H9 (cell line): ENCODE measurements at regions not wholly inside any gene's neighbourhood (a gene's known extent, or its start where the extent isn't known, plus 50 kb on each side); places are given as distances from the start of the nearest gene placed in this dataset.

Experiments
- DNase-seq: peaks from one replicate; pipeline ENCODE4 v3.0.0-alpha.2; 2017
- H2AFZ ChIP-seq: one replicate; pipeline ENCODE4 v1.6.1; 2013; ENCODE audit warnings: mild to moderate bottlenecking, low read length, control low read depth, moderate library complexity
- H2AK5ac ChIP-seq: 2 replicates; pipeline ENCODE4 v1.6.1; 2013; ENCODE audit warnings: low read length, control low read depth, mixed read lengths; ENCODE audit not compliant: insufficient read length
- H2BK120ac ChIP-seq: one replicate; pipeline ENCODE4 v1.6.1; 2013; ENCODE audit warnings: low read depth, mild to moderate bottlenecking, low read length, control low read depth, inconsistent platforms; ENCODE audit not compliant: poor library complexity, severe bottlenecking
- H2BK12ac ChIP-seq: 2 replicates; pipeline ENCODE4 v1.6.1; 2013; ENCODE audit warnings: low read length, control low read depth, mixed read lengths, low read depth; ENCODE audit not compliant: insufficient read length
- H2BK15ac ChIP-seq: 2 replicates; pipeline ENCODE4 v1.6.1; 2013; ENCODE audit warnings: low read depth, low read length, control low read depth
- H2BK20ac ChIP-seq: one replicate; pipeline ENCODE4 v1.6.1; 2013; ENCODE audit warnings: low read depth, mild to moderate bottlenecking, low read length, control low read depth, inconsistent platforms; ENCODE audit not compliant: poor library complexity, severe bottlenecking
- H2BK5ac ChIP-seq: 2 replicates; pipeline ENCODE4 v1.6.1; 2013; ENCODE audit warnings: low read length, control low read depth, mixed read lengths; ENCODE audit not compliant: insufficient read length
- H3K14ac ChIP-seq: 2 replicates; pipeline ENCODE4 v1.6.1; 2013; ENCODE audit warnings: low read length, control low read depth; ENCODE audit not compliant: insufficient read depth
- H3K18ac ChIP-seq: 2 replicates; pipeline ENCODE4 v1.6.1; 2013; ENCODE audit warnings: low read depth, mild to moderate bottlenecking, mixed read lengths, low read length, control low read depth; ENCODE audit not compliant: insufficient read length
- H3K23ac ChIP-seq: 2 replicates; pipeline ENCODE4 v1.6.1; 2013; ENCODE audit warnings: low read length, control low read depth, mixed read lengths, low read depth; ENCODE audit not compliant: insufficient read length
- H3K23me2 ChIP-seq: 2 replicates; pipeline ENCODE4 v1.6.1; 2013; ENCODE audit warnings: low read depth, mild to moderate bottlenecking, mixed read lengths, low read length, control low read depth; ENCODE audit not compliant: insufficient read length, poor library complexity, severe bottlenecking
- H3K27ac ChIP-seq: 2 replicates; pipeline ENCODE4 v1.5.1; 2013; ENCODE audit warnings: low read length, control low read depth, mixed read lengths, low read depth; ENCODE audit not compliant: insufficient read length
- H3K27me3 ChIP-seq: 2 replicates; pipeline ENCODE4 v1.6.1; 2013; ENCODE audit warnings: low read length, control low read depth, inconsistent platforms; ENCODE audit not compliant: insufficient read depth
- H3K4ac ChIP-seq: 2 replicates; pipeline ENCODE4 v1.6.1; 2013; ENCODE audit warnings: low read depth, mild to moderate bottlenecking, control low read depth, inconsistent platforms, low read length, moderate library complexity
- H3K4me1 ChIP-seq: 2 replicates; pipeline ENCODE4 v1.6.1; 2013; ENCODE audit warnings: low read length, control low read depth, inconsistent platforms; ENCODE audit not compliant: insufficient read depth
- H3K4me2 ChIP-seq: 2 replicates; pipeline ENCODE4 v1.6.1; 2013; ENCODE audit warnings: low read length, control low read depth, mixed read lengths; ENCODE audit not compliant: insufficient read length, insufficient read depth
- H3K56ac ChIP-seq: 2 replicates; pipeline ENCODE4 v1.6.1; 2013; ENCODE audit warnings: low read depth, mild to moderate bottlenecking, mixed read lengths, low read length, control low read depth; ENCODE audit not compliant: insufficient read length
- H3K79me1 ChIP-seq: 2 replicates; pipeline ENCODE4 v1.6.1; 2013; ENCODE audit warnings: low read depth, mild to moderate bottlenecking, moderate library complexity, low read length, control low read depth, inconsistent platforms; ENCODE audit not compliant: insufficient read depth, poor library complexity, severe bottlenecking
- H3K79me2 ChIP-seq: 2 replicates; pipeline ENCODE4 v1.6.1; 2013; ENCODE audit warnings: low read length, control low read depth, inconsistent platforms; ENCODE audit not compliant: insufficient read depth
- H3K9ac ChIP-seq: 2 replicates; pipeline ENCODE4 v1.6.1; 2013; ENCODE audit warnings: low read length, control low read depth, mixed read lengths; ENCODE audit not compliant: insufficient read length; ENCODE audit errors: extremely low read depth
- H3K9me3 ChIP-seq: one replicate; pipeline ENCODE4 v1.6.1; 2013; ENCODE audit warnings: low read depth, low read length, inconsistent platforms; ENCODE audit not compliant: control insufficient read depth
- H3T11ph ChIP-seq: one replicate; pipeline ENCODE4 v1.6.1; 2013; ENCODE audit warnings: mild to moderate bottlenecking, low read length, control low read depth, inconsistent platforms
- H4K20me1 ChIP-seq: one replicate; pipeline ENCODE4 v1.6.1; 2013; ENCODE audit not compliant: control insufficient read depth, insufficient read length, insufficient read depth
- H4K5ac ChIP-seq: 2 replicates; pipeline ENCODE4 v1.6.1; 2013; ENCODE audit warnings: low read depth, mild to moderate bottlenecking, mixed read lengths, low read length, control low read depth; ENCODE audit not compliant: insufficient read length
- H4K8ac ChIP-seq: replicated peaks from 2 replicates; pipeline ENCODE4 v1.6.1; 2013; ENCODE audit warnings: low read length, control low read depth, mixed read lengths, low read depth; ENCODE audit not compliant: insufficient read length
- H4K91ac ChIP-seq: 2 replicates; pipeline ENCODE4 v1.6.1; 2013; ENCODE audit warnings: low read depth, mild to moderate bottlenecking, moderate library complexity, mixed read lengths, low read length, control low read depth; ENCODE audit not compliant: insufficient read length
- H3K27ac Mint-ChIP-seq, 3 experiments: 2 replicates in 2 of 3; 3 replicates in 1 of 3; pipeline ENCODE4 v1.8.0; 2020 to 2021; ENCODE audit warnings: mixed read lengths in 3 of 3, mild to moderate bottlenecking in 1 of 3, moderate library complexity in 1 of 3
- H3K27me3 Mint-ChIP-seq: 2 replicates; pipeline ENCODE4 v1.8.0; 2021; ENCODE audit warnings: low read depth, mild to moderate bottlenecking, moderate library complexity, mixed read lengths
- H3K36me3 Mint-ChIP-seq, 3 experiments: 2 replicates in 2 of 3; 3 replicates in 1 of 3; pipeline ENCODE4 v1.8.0; 2020 to 2021; ENCODE audit warnings: low read depth in 3 of 3, mixed read lengths in 3 of 3; ENCODE audit not compliant: insufficient read depth in 1 of 3
- H3K4me1 Mint-ChIP-seq, 2 experiments: 2 replicates each; pipeline ENCODE4 v1.8.0; 2020; ENCODE audit warnings: mixed read lengths in 2 of 2
- H3K4me3 Mint-ChIP-seq, 2 experiments: 2 replicates in 1 of 2; 3 replicates in 1 of 2; pipeline ENCODE4 v1.8.0; 2020 to 2021; ENCODE audit warnings: mild to moderate bottlenecking in 2 of 2, mixed read lengths in 2 of 2, moderate library complexity in 1 of 2
- H3K9me3 Mint-ChIP-seq, 2 experiments: 2 replicates in 1 of 2; 3 replicates in 1 of 2; pipeline ENCODE4 v1.8.0; 2020; ENCODE audit warnings: mild to moderate bottlenecking in 2 of 2, mixed read lengths in 2 of 2, moderate library complexity in 1 of 2
- CTCF ChIP-seq: fragments of 200-600 bp; sonication (generic); conservative IDR thresholded peaks from 3 replicates; pipeline ENCODE4 v1.8.0; 2021; ENCODE audit warnings: antibody characterized with exemption, mild to moderate bottlenecking
- WGBS: extraction: QIAGEN DNeasy Blood & Tissue Kit; methylation state at CpG from one replicate; pipeline ENCODE4 v1.1.7; 2013; ENCODE audit warnings: missing lambda C conversion rate, low lambda C conversion rate, mixed read lengths; ENCODE audit not compliant: insufficient read length; ENCODE audit errors: extremely low coverage; 5-methylcytosine and 5-hydroxymethylcytosine counted together

GRCh38 chr1:213737398-213738035 lies 250.3 kb upstream of the PROX1 start:
- H3K4ac ChIP-seq = no peak overlapping the region
- no peak overlapping the region for H2BK20ac ChIP-seq
- no peak overlapping the region for H3K9ac ChIP-seq
- H2AK5ac ChIP-seq = no peak overlapping the region
- H4K8ac ChIP-seq = no peak overlapping the region
- TF ChIP-seq CTCF = no peak
- H2BK120ac ChIP-seq = no peak overlapping the region
- no peaks in the 10 kb centered on the region for H3K79me2 ChIP-seq
- H3K4me1 ChIP-seq = no peaks in the 10 kb centered on the region
- H3K36me3 Mint-ChIP-seq = no peaks in the 10 kb centered on the region
- H3K9me3 ChIP-seq = no peaks in the 10 kb centered on the region
- no peaks in the 10 kb centered on the region for H3K27me3 ChIP-seq
- no peak overlapping the region for H3K27ac ChIP-seq
- no peak for DNase-seq
- no peak overlapping the region for H3K4me2 ChIP-seq
- no peaks in the 10 kb centered on the region for H3K23me2 ChIP-seq
- no peaks in the 10 kb centered on the region; the same call in none of the 2 replicates for H3K27me3 Mint-ChIP-seq
- H4K91ac ChIP-seq = no peak overlapping the region
- H4K5ac ChIP-seq = no peak overlapping the region
- no peaks in the 10 kb centered on the region for H3K9me3 Mint-ChIP-seq
- H3K23ac ChIP-seq = no peak overlapping the region
- no peak overlapping the region for H3K4me3 Mint-ChIP-seq
- no peak overlapping the region for H3K27ac Mint-ChIP-seq
- H2BK5ac ChIP-seq = no peak overlapping the region
- no peak overlapping the region for H3K18ac ChIP-seq
- no peaks in the 10 kb centered on the region for H3K79me1 ChIP-seq
- H3T11ph ChIP-seq = no peak overlapping the region
- no peak overlapping the region for H3K56ac ChIP-seq
- WGBS = no CpG with 5 or more reads among the region's 2 CpGs
- H2BK12ac ChIP-seq = no peak overlapping the region
- no peak overlapping the region for H2BK15ac ChIP-seq
- no peaks in the 10 kb centered on the region for H4K20me1 ChIP-seq
- H3K4me1 Mint-ChIP-seq = no peaks in the 10 kb centered on the region
- no peak overlapping the region for H3K14ac ChIP-seq
- no peak overlapping the region for H2AFZ ChIP-seq
